Epidermal melanocyte (primary cell): ENCODE measurements at regions not wholly inside any gene's neighbourhood (a gene's known extent, or its start where the extent isn't known, plus 50 kb on each side); places are given as distances from the start of the nearest gene placed in this dataset.

Experiments
- DNase-seq: peaks from one replicate; pipeline ENCODE4 v3.0.0; 2011; ENCODE audit warnings: low spot score; ENCODE audit not compliant: insufficient read length

GRCh38 chr3:21357241-21357640 lies 393.8 kb downstream of the ZNF385D start:
- DNase-seq = no peak

GRCh38 chr3:21356402-21356801 lies 394.6 kb downstream of the ZNF385D start:
- no peak for DNase-seq

- DNase-seq = no peak
These were observed 405.5 kb downstream of the ZNF385D start for GRCh38 chr3:21345382-21345976.

GRCh38 chr3:21331857-21332256 lies 419.2 kb downstream of the ZNF385D start:
- DNase-seq = no peak

GRCh38 chr3:21331321-21331720 lies 419.7 kb downstream of the ZNF385D start:
- DNase-seq = no peak

- no peak for DNase-seq
These were observed 420.7 kb downstream of the ZNF385D start for GRCh38 chr3:21330293-21330692.

GRCh38 chr3:21328711-21329390 lies 422.2 kb downstream of the ZNF385D start:
- no peak for DNase-seq

GRCh38 chr3:21326704-21327475 lies 424.1 kb downstream of the ZNF385D start:
- no peak for DNase-seq

GRCh38 chr3:21314688-21315087 lies 436.3 kb downstream of the ZNF385D start:
- no peak for DNase-seq

- DNase-seq = no peak
These were observed 440.1 kb downstream of the ZNF385D start for GRCh38 chr3:21310891-21311290.

- DNase-seq = no peak
These were observed 440.8 kb downstream of the ZNF385D start for GRCh38 chr3:21310161-21310560.

GRCh38 chr3:21297304-21297703 lies 453.7 kb downstream of the ZNF385D start:
- DNase-seq = no peak

GRCh38 chr3:21294768-21295167 lies 456.2 kb downstream of the ZNF385D start:
- no peak for DNase-seq

- DNase-seq = no peak
These were observed 458.0 kb downstream of the ZNF385D start for GRCh38 chr3:21292971-21293370.

GRCh38 chr3:21290557-21290956 lies 460.5 kb downstream of the ZNF385D start:
- DNase-seq = no peak

- DNase-seq = no peak
These were observed 476.9 kb downstream of the ZNF385D start for GRCh38 chr3:21274079-21274571.

- no peak for DNase-seq
These were observed 477.6 kb downstream of the ZNF385D start for GRCh38 chr3:21273259-21274025.

- DNase-seq = no peak
These were observed 479.4 kb downstream of the ZNF385D start for GRCh38 chr3:21271606-21272016.

- DNase-seq = no peak
These were observed 481.1 kb downstream of the ZNF385D start for GRCh38 chr3:21269882-21270281.

GRCh38 chr3:21260507-21260906 lies 490.5 kb downstream of the ZNF385D start:
- DNase-seq = no peak

GRCh38 chr3:21259896-21260295 lies 491.1 kb downstream of the ZNF385D start:
- DNase-seq = no peak

- no peak for DNase-seq
These were observed 494.1 kb downstream of the ZNF385D start for GRCh38 chr3:21256932-21257331.
